NCI-H524 treated with DMSO at 0.1 percent for 48 hours (cell line): ENCODE measurements at regions not wholly inside any gene's neighbourhood (a gene's known extent, or its start where the extent isn't known, plus 50 kb on each side); places are given as distances from the start of the nearest gene placed in this dataset.

Experiments used
- DNase-seq: peaks from one replicate; lab custom pipeline; 2025; lab: John Stamatoyannopoulos, UW

DNA sequence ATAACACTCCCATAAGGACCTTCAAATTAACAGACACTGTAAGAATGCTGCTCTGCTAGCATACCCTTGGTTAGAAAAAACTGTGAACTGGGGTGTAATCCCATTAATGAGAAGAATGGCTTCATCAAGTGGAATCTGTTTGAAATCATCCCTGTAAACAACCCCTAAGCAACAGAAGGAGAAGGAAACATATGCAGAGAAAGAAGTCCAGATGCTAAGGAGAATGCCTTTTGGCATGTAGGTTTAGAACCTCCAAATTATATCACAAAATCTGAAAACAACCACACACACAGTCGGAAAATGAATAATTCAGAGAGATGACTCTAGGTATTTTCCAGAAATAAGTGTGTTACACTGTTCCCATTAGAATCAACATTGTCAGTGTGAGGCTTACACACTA lies 140.2 kb downstream of the NUAK1 start:
- peak; percentile 38 for DNase-seq

DNA sequence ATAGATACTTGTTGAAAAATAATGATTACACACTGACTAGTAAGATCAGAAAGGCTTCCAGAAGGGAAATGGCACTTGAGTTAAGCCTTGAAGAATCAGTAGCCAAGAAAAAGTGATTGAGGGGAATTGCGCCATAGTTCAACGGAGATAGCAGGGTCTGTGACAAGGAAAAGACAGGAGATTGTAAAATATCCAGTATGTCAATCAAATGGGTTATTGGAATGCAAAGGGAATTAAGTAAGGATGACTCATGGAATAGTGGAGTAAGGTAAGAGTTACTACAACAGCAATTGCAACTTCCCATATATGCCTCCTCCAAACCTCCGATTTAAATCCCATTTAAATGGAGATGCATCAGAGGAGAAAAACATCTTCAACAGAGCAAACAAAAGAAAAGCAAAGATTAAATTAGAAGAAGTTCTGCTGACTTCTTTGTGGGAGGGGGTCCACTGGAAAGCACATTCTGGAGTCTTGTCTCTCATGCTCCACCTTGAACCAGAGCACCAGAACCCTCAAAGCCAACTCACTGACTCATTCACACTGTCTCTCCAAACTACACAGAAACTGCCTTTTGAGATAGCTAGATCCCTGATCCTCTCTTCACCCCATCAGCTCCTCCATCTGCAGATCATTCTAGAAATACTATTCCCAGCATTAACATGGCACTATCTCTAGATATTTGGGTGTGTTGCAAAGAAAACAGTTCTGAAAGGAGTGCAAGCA lies 138.2 kb downstream of the NUAK1 start:
- no peak for DNase-seq

DNA sequence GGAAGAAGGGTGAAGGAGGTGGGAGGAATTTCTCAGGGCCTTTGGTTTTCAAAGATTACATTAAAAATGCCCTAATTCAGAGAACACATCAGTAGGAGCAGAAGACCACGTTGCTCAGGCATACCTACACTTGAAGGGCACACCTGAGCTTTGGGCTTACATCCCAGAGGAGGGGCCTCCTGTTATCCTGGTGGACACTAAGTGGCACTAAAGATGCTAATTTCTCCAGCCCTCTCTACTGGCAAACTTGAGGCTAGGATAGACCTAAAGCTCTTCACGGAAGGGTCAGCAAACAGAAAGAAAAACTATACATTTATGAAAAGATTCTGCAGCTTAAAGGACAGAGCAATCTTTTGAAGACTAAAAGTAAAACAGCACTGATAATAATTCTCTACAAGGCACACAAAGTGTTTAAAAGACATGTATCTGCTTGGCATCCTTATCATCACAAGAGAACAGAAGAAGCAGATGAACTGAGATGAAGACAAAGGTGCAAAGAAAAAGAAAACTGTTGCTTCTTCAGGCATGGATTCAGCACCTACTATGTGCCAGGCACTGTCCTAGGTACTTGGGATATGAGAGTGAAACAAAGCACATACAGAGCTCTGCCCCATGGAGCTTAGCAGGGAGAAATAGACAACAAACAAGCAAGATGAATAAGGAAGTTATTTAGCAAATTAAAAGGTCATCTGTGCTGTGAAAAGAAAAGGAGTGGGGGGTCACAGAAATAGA lies 137.5 kb downstream of the NUAK1 start:
- DNase-seq, result no peak

DNA sequence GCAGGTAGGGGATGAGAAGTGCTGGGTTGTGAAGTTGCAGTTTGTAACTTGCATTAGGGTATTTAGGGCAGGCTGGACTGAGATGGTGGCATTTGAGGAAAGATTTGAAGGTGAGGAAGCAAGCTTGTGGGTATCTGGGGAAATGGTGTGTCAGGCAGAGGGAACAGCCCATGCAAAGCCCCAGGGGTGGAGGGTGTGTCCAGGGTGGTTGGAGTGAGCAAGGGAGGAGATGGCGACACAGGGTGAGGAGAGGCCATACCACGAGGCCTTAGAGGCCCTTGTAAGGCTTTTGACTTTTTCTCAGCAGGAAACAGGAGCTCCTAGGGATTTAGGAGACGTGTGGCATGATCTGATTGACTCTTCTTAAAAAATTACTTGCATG lies 136.9 kb downstream of the NUAK1 start:
- DNase-seq, result no peak

DNA sequence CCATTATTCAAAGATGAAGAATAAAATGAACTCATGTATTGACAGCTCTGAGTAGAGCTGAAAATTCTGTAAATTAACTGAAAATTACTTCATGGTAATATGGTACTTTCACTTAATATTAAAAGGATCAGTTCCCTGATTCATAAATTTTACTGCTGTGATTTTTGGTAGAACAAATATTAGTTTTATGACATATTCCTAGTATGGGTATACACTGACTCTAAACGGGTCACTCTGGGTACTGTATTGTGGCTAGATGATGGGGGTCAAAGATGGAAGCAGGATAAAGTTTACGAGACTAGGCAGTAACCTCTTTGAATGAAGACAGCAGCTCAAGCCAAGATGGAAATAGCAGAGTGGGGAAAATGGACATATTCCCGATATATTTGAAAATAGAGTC lies 135.5 kb downstream of the NUAK1 start:
- no peak for DNase-seq

DNA sequence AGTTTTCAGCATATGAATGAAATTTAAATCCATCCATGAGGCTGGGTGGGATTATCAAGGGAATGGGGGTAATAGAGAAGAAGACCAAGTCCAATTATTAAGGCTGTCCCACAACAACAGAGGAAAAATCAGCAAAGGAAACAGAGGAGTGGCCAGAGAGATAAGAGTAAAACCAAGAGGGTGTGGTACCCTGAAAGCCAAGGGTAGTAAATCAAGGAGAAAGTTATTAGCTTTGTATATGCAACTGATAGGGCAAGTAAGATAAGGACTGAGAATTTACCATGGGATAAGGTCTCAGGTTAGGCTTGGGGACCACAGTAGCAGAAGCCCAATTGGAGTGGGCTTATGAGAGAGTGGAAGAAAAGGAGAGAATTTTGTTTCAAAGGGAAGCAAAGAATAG lies 134.5 kb downstream of the NUAK1 start:
- no peak for DNase-seq

DNA sequence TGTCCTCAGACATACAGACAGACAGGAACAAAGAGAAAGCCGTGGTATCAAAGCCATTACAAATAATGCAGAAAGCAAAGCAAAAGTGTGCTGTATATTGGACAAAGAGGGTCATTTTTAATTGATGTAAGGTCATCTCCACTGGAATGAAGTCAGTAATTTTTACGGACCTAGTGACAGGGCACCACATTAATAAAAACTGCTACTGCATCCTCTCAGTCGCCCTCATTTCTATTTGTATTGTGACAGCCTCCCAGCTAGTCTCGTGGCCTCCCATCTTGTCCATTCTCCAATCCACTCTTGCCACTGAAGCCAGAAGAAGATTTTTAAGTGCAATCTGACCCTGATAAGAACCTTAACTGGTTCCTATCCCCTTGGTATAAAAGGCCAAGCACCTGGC lies 132.4 kb downstream of the NUAK1 start:
- no peak for DNase-seq

DNA sequence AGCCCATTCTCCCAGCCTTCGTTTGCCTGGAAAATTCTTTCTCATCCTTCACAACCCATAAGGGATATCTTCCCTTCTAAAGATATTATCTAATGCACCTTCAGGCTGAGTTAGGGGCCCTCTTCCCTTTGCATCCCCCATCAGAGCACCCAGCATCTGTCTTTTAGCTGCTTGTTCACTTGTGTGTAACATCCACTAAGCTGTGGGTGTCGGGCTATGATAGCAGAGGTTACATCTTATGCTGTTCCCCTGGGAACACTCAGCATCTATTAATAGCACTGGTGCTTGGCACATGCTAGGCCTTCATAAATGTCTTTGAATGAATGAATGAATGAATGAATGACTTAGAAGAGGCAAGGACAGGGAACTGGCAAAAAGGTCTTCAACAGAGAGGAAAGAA lies 131.8 kb downstream of the NUAK1 start:
- no peak for DNase-seq

DNA sequence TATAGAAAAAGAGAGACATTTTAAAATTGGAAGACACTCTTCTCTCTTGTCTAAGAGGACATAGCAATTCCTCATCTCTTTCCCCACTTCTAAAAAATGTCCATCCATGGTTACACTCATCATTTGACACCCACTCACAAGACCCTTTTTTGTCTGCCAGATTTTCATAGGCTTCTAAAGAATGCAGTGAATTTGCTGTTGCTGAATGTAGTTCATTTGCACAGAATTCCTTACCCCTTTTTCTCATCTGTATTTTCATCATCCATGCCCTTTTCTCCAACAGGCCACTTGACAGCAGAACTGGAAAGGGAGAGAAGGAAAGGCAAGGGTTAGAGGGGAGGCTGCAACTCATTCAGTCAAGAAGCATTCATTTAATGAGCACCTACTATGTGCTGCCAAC lies 128.0 kb downstream of the NUAK1 start:
- DNase-seq, result no peak
